ENCODE measurements at regions not wholly inside any gene's neighbourhood (a gene's known extent, or its start where the extent isn't known, plus 50 kb on each side); places are given as distances from the start of the nearest gene placed in this dataset.
A peak's percentile ranks its signal among the peaks of the same experiment; 100 is the strongest.

DNA sequence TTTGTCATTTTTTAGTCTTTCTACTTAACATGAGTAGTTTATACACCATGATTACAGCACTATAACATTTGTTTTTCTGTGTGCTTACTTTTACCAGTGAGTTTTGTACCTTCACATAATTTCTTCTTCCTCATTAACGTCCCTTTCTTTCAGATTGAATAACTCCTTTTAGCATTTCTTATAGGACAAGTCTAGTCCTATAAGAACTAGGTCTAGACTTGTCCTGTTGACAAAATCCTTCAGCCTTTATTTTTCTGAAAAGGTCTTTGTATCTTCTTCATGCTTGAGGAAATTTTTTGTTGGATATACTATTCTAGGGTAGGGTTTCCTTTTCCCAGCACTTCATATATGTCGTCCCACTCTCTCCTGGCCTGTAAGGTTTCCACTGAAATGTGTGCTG, 253.3 kb upstream of the ARHGAP24 start:
- H3K36me3 ChIP-seq, result no peaks in the 10 kb centered on the region

DNA sequence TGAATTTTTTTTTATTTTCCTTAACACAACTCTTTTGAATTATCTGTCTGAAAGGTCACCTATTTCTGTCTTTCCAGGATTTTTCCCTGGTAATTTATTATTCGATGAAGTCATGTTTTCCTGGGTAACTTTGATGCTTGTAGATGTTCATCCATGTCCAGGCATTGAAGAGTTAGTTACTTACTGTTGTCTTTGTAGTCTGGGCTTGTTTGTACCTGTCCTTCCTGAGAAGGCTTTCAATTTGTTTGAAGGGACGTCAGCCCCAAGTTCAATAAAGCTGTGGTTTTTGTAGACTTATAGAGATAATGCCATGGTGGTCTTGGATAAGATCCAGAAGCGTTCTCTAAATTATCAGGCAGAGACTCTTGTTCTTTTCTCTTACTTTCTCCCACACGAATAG, 252.4 kb upstream of the ARHGAP24 start:
- Histone ChIP-seq H3K4me3 (no peak overlapping the region), H3K36me3 (no peaks in the 10 kb centered on the region), H3K9me3 (replicated peaks) (peaks cover 4% of the 10 kb centered on the region; the same call in 1 of the 2 replicates), H3K4me1 (no peaks in the 10 kb centered on the region), H3K27me3 (no peaks in the 10 kb centered on the region), H3K27ac (no peak overlapping the region)
- DNase-seq, result peak in 1 of 2 experiments; percentile 24

More for the DNA sequence above, 253.3 kb upstream of the ARHGAP24 start:
- peaks cover 7% of the 10 kb centered on the region; the same call in 1 of the 2 replicates for H3K9me3 ChIP-seq (replicated peaks)
- no peak overlapping the region for H3K4me3 ChIP-seq
- no peaks in the 10 kb centered on the region for H3K4me1 ChIP-seq
- no peak for DNase-seq
- H3K27me3 ChIP-seq, result no peaks in the 10 kb centered on the region
- H3K27ac ChIP-seq, result no peak overlapping the region

DNA sequence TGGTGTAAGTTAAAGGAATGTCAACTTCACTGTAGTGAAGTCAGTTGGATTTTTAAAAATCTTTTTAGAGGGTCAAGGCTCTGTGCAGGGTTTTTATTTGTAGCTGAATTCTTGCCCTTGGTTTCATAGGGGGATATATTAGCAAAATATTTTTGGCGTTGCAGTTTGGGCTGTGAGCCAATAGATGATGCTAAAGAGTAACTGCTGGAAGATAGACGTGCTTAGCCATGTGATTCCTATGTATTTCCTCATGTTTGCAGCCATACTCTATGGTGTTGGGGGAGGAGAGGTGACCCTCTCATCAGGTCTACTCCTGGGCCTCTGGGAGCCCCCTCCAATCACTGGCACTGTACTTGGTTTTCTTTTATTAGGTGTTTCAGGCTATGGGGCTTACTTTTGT, 246.7 kb upstream of the ARHGAP24 start:
- H3K4me3 ChIP-seq, result no peak overlapping the region

DNA sequence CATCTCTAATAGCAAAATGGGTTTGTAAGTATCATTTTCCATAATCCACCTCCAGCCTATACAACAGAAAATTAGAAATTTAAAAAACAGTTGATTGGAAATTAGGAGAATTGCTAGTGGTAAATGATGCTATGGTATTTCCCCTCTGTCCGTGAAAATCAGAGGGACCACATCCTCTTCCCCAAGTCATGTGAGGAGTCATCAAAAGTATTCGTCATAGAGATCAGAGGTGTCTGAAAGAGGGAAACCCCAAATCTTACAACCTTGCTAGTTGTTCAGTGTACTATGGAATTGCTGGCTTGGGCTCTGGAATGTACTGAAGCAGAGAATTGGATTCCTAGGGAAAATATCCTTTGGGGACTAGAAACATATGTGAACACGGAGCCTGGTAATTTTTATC, 241.4 kb upstream of the ARHGAP24 start:
- Histone ChIP-seq H3K27me3 (no peaks in the 10 kb centered on the region), H3K27ac (no peak overlapping the region), H3K36me3 (no peaks in the 10 kb centered on the region), H3K4me3 (no peak overlapping the region), H3K4me1 (no peaks in the 10 kb centered on the region), H3K9me3 (replicated peaks) (no peaks in the 10 kb centered on the region)
- DNase-seq, result no peak

More for the DNA sequence above, 246.7 kb upstream of the ARHGAP24 start:
- Histone ChIP-seq H3K36me3 (no peaks in the 10 kb centered on the region), H3K27me3 (no peaks in the 10 kb centered on the region), H3K9me3 (replicated peaks) (no peaks in the 10 kb centered on the region), H3K27ac (no peak overlapping the region), H3K4me1 (no peaks in the 10 kb centered on the region)
- DNase-seq, result peak in 1 of 2 experiments; percentile 26

DNA sequence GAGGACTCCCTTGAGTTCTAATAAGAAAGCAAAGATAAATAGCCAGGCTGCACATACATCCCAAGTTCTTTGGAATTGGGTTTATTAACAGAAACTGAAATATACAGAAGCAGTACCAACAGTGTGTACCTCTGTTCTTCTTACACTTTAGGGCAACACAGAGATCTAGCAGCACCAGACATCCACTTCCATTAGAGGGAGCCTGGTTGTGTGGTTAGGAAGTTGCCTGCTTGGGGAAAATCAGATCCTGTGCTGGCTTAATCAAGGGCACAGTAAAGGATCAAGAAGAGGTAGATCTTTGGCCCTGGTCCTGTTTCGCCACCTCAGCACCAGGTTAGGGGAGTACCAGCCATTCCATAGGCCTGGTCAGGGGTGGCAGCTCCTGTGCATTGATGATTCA, 231.1 kb upstream of the ARHGAP24 start:
- no peaks in the 10 kb centered on the region for H3K36me3 ChIP-seq
- no peak overlapping the region for H3K4me3 ChIP-seq
- no peak for DNase-seq
- no peak overlapping the region for H3K27ac ChIP-seq
- no peaks in the 10 kb centered on the region; the same call in 1 of the 2 replicates for H3K9me3 ChIP-seq (replicated peaks)
- no peaks in the 10 kb centered on the region for H3K27me3 ChIP-seq
- H3K4me1 ChIP-seq, result no peaks in the 10 kb centered on the region

DNA sequence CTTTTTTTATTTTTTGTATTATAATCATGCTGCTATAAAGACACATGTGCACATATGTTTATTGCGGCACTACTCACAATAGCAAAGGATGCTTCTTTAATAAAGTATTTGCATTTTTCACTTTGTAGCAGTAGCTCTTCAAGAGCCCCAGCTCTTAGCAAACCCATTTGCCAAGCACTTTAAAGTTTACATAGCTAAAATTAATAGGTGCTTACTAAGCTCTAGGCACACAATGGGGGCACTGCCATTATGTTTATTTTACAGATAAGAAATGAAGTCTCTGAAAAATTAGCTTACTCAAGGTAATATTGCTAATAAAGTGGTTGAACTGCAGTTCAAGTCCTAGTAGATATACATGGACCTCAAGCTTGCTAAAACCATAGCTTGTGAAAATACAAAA, 230.3 kb upstream of the ARHGAP24 start:
- no peak for DNase-seq
- Histone ChIP-seq H3K27ac (no peak overlapping the region), H3K36me3 (no peaks in the 10 kb centered on the region), H3K4me1 (no peaks in the 10 kb centered on the region), H3K9me3 (replicated peaks) (no peaks in the 10 kb centered on the region; the same call in 1 of the 2 replicates), H3K4me3 (no peak overlapping the region), H3K27me3 (no peaks in the 10 kb centered on the region)

DNA sequence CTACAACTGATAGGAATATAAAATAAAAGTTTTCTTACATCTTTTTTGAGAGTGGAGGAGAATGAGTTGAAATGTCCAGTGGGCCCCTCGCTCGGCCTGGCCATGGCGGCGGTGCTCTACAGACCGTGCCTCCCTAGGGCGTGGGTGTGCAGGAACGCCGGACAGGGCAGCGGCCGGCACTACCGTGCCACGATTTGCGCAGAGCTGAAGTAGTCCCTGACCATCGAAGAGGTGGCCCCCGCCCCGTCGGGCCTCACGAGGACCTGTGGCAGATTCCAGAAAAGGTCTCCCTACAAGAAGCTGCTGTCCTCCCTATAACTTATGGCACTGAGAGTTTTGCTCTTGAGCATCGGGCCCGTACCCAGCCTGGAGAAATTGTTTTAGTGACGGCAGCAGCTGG, 228.9 kb upstream of the ARHGAP24 start:
- no peak overlapping the region for H3K27ac ChIP-seq
- no peaks in the 10 kb centered on the region for H3K27me3 ChIP-seq
- H3K4me3 ChIP-seq, result no peak overlapping the region
- H3K36me3 ChIP-seq, result no peaks in the 10 kb centered on the region
- H3K4me1 ChIP-seq, result no peaks in the 10 kb centered on the region
- no peaks in the 10 kb centered on the region for H3K9me3 ChIP-seq (replicated peaks)
- peak; percentile 38 for DNase-seq

DNA sequence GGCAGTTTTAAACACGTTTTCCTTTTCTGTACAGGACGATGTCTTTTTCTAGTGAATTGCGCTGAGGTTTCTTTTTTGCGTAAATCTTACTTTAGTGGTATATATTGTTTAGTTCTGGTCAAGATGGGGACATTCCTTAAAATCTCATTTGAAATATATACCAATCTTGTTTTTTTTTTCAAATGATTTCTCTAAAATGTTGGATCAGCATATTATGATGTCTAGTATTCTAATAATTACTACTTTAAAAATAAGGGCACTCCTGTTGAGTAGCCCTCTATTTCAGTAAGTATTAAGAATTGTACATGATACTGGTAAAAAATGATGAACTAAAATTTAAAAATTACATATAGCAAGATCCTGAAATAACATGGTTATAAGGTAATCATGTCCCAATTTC, 224.1 kb upstream of the ARHGAP24 start:
- Histone ChIP-seq H3K27ac (no peak overlapping the region), H3K4me1 (no peaks in the 10 kb centered on the region), H3K36me3 (no peaks in the 10 kb centered on the region), H3K27me3 (no peaks in the 10 kb centered on the region), H3K9me3 (replicated peaks) (peaks cover 6% of the 10 kb centered on the region; the same call in 1 of the 2 replicates), H3K4me3 (no peak overlapping the region)
- no peak for DNase-seq

DNA sequence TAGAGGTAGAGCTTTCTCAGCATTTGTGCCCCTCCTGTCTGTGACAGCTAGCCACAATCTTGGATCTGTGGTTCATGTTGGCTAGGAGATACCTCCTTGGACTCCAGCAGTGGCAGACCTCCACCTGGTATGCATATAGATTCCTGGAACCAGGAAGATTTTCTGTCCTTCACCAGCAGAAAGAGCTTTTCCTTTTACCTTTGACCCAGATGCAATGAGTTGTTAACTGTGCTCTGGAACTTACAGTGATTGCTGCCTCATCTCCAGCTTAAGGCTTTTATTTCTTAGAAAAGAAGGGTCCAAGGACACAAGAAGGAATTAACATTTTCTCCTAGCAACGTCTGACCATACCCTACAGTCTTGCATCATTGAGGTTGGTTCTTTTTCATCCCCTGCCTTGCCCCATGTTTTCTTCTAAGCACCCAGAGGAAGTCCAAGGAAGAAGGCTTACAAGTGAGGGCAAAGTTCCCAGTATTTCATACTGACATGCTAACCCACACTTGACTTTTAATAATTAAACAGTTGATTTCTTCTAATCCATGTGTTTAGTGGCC, 217.1 kb upstream of the ARHGAP24 start:
- peaks cover 9% of the 10 kb centered on the region; the same call in 1 of the 2 replicates for H3K9me3 ChIP-seq (replicated peaks)
- no peaks in the 10 kb centered on the region for H3K36me3 ChIP-seq
- H3K27ac ChIP-seq, result no peak overlapping the region
- no peak for DNase-seq
- H3K27me3 ChIP-seq, result no peaks in the 10 kb centered on the region
- no peaks in the 10 kb centered on the region for H3K4me1 ChIP-seq
- H3K4me3 ChIP-seq, result no peak overlapping the region

DNA sequence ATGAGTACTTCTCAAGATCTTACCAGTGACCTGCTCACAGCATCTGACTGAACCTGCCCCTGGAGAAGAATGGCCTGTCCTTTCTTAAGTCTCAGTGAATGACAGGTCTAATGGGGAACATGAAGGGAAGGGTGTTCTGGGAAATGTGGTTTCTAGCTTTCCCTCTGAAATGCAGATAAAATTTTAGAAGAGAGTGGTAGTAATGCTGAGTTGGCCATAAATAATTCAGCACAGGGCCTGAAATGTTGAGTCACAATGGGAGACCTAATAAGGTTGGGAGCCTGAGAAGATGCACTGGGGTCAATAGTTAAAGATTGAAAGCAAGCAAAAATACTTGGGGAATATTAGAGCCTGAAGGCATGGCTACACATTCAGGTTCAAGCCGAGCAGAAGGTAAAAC, 214.9 kb upstream of the ARHGAP24 start:
- Histone ChIP-seq H3K27ac (no peak overlapping the region), H3K27me3 (no peaks in the 10 kb centered on the region), H3K4me1 (no peaks in the 10 kb centered on the region), H3K9me3 (replicated peaks) (peaks cover 3% of the 10 kb centered on the region; the same call in 1 of the 2 replicates), H3K36me3 (no peaks in the 10 kb centered on the region), H3K4me3 (no peak overlapping the region)
- no peak for DNase-seq

DNA sequence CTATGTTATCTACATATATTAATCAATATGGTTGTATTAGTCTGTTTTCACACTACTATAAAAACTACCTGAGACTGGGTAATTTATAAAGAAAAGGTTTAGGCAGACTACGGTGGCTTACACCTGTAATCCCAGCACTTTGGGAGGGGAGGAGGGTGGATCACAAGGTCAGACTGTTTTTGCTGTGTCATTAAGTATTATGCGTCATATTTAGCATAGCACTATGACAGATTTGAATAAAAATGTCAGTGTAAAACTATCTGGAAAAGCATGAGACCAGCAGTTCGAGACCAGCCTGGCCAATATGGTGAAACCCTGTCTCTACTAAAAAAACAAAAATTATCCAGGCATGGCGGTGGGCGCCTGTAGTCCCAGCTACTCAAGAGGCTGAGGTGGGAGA, 209.7 kb upstream of the ARHGAP24 start:
- Histone ChIP-seq H3K36me3 (no peaks in the 10 kb centered on the region), H3K27ac (no peak overlapping the region), H3K9me3 (replicated peaks) (0 out of 2 replicates have a peak, but pooled peaks cover 3% of the 10 kb centered on the region), H3K4me1 (no peaks in the 10 kb centered on the region), H3K4me3 (no peak overlapping the region), H3K27me3 (no peaks in the 10 kb centered on the region)
- no peak for DNase-seq

DNA sequence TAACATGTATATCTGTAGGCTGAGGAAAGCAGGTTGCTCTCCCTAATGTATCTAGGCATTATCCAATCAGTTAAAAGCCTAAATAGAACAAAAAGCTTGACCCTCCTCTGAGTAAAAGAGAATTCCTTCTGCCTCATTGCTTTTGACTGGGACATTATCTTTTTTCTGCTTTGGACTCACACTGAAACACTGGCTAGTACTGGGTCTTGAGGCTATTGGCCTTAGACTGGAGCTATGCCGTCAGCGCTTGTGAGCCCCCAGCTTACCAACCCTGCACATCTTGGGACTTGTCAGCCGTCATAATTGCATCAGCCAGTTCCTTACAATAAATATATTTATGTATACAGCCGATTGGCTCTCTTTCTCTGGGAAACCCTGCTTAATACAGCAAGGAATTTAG, 206.8 kb upstream of the ARHGAP24 start:
- Histone ChIP-seq H3K4me3 (no peak overlapping the region), H3K27ac (no peak overlapping the region), H3K9me3 (replicated peaks) (peaks cover 1% of the 10 kb centered on the region), H3K36me3 (no peaks in the 10 kb centered on the region), H3K4me1 (no peaks in the 10 kb centered on the region), H3K27me3 (no peaks in the 10 kb centered on the region)
- DNase-seq, result no peak

DNA sequence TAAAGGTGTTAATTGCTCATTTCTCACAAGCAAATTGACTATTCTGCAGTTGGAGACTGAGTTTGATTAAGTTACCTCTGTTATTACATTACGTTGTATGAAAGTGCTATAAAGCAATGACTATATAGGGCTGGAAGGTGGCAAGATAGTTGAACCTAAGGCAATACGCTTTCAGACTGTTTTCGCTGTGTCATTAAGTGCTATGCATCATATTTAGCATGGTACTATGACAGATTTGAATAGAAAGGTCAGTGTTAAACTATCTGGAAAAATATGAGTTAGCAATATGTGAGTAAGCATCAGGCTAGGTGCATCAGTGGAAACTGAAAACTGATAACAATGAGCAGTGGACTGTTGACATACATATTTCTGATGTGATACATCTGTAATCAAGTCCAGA, 206.0 kb upstream of the ARHGAP24 start:
- H3K27me3 ChIP-seq, result no peaks in the 10 kb centered on the region
- H3K4me3 ChIP-seq, result no peak overlapping the region
- no peaks in the 10 kb centered on the region for H3K36me3 ChIP-seq
- no peak overlapping the region for H3K27ac ChIP-seq
- H3K9me3 ChIP-seq (replicated peaks), result peaks cover 9% of the 10 kb centered on the region
- no peak for DNase-seq
- no peaks in the 10 kb centered on the region for H3K4me1 ChIP-seq

DNA sequence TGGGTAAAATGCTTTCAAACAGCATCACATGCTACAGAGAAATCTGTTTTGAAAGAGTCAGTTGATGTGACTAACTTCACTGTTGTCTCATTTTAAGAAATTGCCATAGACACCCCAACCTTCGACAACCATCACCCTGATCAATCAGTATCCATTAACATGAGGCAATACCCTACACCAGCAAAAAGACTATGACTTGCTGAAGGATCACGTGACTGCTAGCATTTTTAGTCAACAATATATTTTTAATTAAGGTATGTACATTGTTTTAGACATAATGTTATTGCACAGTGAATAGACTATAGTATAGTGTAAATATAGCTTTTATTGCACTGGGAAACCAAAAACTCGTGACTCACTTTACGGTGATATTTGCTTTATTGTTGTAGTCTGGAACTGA, 200.0 kb upstream of the ARHGAP24 start:
- DNase-seq, result no peak
- Histone ChIP-seq H3K36me3 (no peaks in the 10 kb centered on the region), H3K4me1 (no peaks in the 10 kb centered on the region), H3K27me3 (no peaks in the 10 kb centered on the region), H3K27ac (no peak overlapping the region), H3K4me3 (no peak overlapping the region), H3K9me3 (replicated peaks) (peaks cover 14% of the 10 kb centered on the region)

DNA sequence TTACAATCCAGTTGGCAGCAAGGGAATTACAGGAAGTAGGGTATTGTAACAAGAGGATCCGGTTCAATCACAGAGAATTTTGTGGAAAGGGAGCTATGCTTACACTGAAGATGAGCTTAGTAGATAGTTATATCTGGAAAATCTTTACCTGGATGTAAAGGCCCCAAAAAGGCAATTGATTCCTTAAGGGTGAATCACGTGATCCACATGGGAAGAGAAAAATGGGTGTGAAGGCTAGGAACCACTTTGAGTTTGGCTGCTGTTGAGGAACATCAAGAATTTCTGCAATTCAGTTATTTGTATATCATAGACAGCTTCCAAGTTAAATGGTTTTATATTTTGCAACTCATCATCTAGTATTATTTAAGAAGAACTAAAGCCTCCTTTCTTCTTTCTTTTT, 194.0 kb upstream of the ARHGAP24 start:
- no peak overlapping the region for H3K27ac ChIP-seq
- H3K4me3 ChIP-seq, result no peak overlapping the region
- no peak for DNase-seq
- no peaks in the 10 kb centered on the region for H3K36me3 ChIP-seq
- no peaks in the 10 kb centered on the region for H3K27me3 ChIP-seq
- H3K9me3 ChIP-seq (replicated peaks), result no peaks in the 10 kb centered on the region
- H3K4me1 ChIP-seq, result no peaks in the 10 kb centered on the region

DNA sequence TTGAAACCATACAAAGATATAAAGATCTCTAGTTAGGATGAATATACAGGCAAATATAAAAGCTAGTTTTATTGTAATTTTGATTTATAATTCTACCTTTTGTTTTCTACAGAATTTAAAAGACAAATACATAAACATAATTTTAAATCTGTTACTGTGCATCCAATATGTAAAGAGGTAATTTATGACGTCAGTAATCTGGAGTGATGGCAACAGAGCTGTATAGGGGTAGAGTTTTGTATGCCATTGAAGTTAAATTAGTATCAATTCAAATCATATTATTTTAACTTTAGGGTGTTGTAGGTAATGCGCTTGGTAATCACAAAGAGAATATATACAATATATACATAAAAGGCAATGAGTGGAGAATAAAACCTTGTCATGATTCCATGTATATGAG, 183.7 kb upstream of the ARHGAP24 start:
- 0 out of 2 replicates have a peak, but pooled peaks cover 2% of the 10 kb centered on the region for H3K36me3 ChIP-seq
- H3K4me3 ChIP-seq, result no peak overlapping the region
- no peaks in the 10 kb centered on the region for H3K27me3 ChIP-seq
- peaks cover 14% of the 10 kb centered on the region; the same call in 1 of the 2 replicates for H3K9me3 ChIP-seq (replicated peaks)
- H3K27ac ChIP-seq, result no peak overlapping the region
- DNase-seq, result no peak
- no peaks in the 10 kb centered on the region for H3K4me1 ChIP-seq
